HCT116 (cell line): ENCODE measurements at regions not wholly inside any gene's neighbourhood (a gene's known extent, or its start where the extent isn't known, plus 50 kb on each side); places are given as distances from the start of the nearest gene placed in this dataset.
A peak's percentile ranks its signal among the peaks of the same experiment; 100 is the strongest.

Experiments used
- ATAC-seq: fragments of 200-7000 bp; cut with Tn5 transposase; 2 replicates; pipeline ENCODE4 v1.9.1; 2020; ENCODE audit warnings: mild to moderate bottlenecking, moderate library complexity
- BruUV-seq: library from RNA; stranded (reverse); fragments of 400-500 nt; replicated peaks from 2 replicates; lab custom pipeline; 2021; lab: Mats Ljungman, UMichigan
- CTCF ChIA-PET: fragments of 300-600 bp; sonication (Branson Sonifier 250); formaldehyde crosslinking; loops from one replicate; lab custom pipeline; 2021; ENCODE audit warnings: antibody characterized with exemption; lab: Charles Lee
- POLR2A ChIA-PET: fragments of 300-600, 350-600 bp; sonication (Branson Sonifier 250); formaldehyde crosslinking; loops from one replicate; lab custom pipeline; 2021; ENCODE audit warnings: antibody characterized with exemption; lab: Charles Lee
- RAD21 ChIA-PET, 2 experiments: fragments of 300-600 bp; sonication (Branson Sonifier 250); formaldehyde crosslinking; loops; one replicate each; lab custom pipeline; 2023; ENCODE audit warnings: low total read pairs in 2 of 2; ENCODE audit not compliant: uncharacterized antibody in 2 of 2, unreplicated experiment in 2 of 2, low non-redundant PET in 1 of 2; lab: Charles Lee
- DNase-seq: peaks from one replicate; pipeline ENCODE4 v3.0.0-alpha.2; 2010; ENCODE audit warnings: low read depth, low spot score
- H2AFZ ChIP-seq: fragments of 200-600 bp; shearing (Covaris generic), sonication (generic); 2 replicates; pipeline ENCODE4 v1.6.1; 2017; ENCODE audit warnings: low read depth, mixed run types, mixed read lengths, antibody characterized with exemption, low read length; ENCODE audit not compliant: poor library complexity, severe bottlenecking
- H3K27ac ChIP-seq: 2 replicates; pipeline ENCODE4 v1.5.1; 2012; ENCODE audit warnings: low read depth, low read length
- H3K27me3 ChIP-seq: fragments of 200-600 bp; sonication (generic); 2 replicates; pipeline ENCODE4 v1.6.1; 2016; ENCODE audit warnings: mixed run types, low read length, mixed read lengths; ENCODE audit not compliant: insufficient read depth
- H3K36me3 ChIP-seq, 2 experiments: fragments of 200-500 bp in 1 of 2; fragments of 200-600 bp in 1 of 2; sonication (Bioruptor generic) in 1 of 2; sonication (generic) in 1 of 2; 2 replicates each; pipeline versions ENCODE4 v1.5.1 to v1.6.1; 2014 to 2016; ENCODE audit warnings: low read length in 2 of 2, inconsistent platforms in 1 of 2, mixed read lengths in 1 of 2, mixed run types in 1 of 2; ENCODE audit not compliant: insufficient read depth in 2 of 2, control insufficient read depth in 1 of 2
- H3K4me1 ChIP-seq, 2 experiments: fragments of 200-600 bp in 1 of 2; sonication (generic) in 1 of 2; 2 replicates each; pipeline versions ENCODE4 v1.5.1 to v1.6.1; 2012 to 2017; ENCODE audit warnings: low read length in 2 of 2, inconsistent platforms in 1 of 2, mild to moderate bottlenecking in 1 of 2, mixed read lengths in 1 of 2, mixed run types in 1 of 2, moderate library complexity in 1 of 2; ENCODE audit not compliant: insufficient read depth in 2 of 2, control insufficient read depth in 1 of 2
- H3K4me2 ChIP-seq: fragments of 200-600 bp; sonication (generic); 2 replicates; pipeline ENCODE4 v1.6.1; 2017; ENCODE audit warnings: mixed run types, low read length, mixed read lengths
- H3K4me3 ChIP-seq, 2 experiments: fragments of 200-600 bp in 1 of 2; sonication (generic) in 1 of 2; replicated peaks in 1 of 2; 2 replicates each; pipeline ENCODE4 v1.5.1; 2011 to 2016; ENCODE audit warnings: low read length in 2 of 2, control low read depth in 1 of 2, low read depth in 1 of 2, mild to moderate bottlenecking in 1 of 2, mixed read lengths in 1 of 2, mixed run types in 1 of 2
- H3K79me2 ChIP-seq: fragments of 200-600 bp; sonication (generic); 2 replicates; pipeline ENCODE4 v1.6.1; 2017; ENCODE audit warnings: mild to moderate bottlenecking, mixed run types, low read length, moderate library complexity, mixed read lengths; ENCODE audit not compliant: insufficient read depth
- H3K9ac ChIP-seq: fragments of 200-600 bp; sonication (generic); 2 replicates; pipeline ENCODE4 v1.6.1; 2016; ENCODE audit warnings: low read length, mixed read lengths
- H3K9me2 ChIP-seq: fragments of 200-600 bp; sonication (generic), shearing (Covaris generic); 2 replicates; pipeline ENCODE4 v1.6.1; 2017; ENCODE audit warnings: mixed run types, mild to moderate bottlenecking, moderate library complexity; ENCODE audit not compliant: insufficient read depth
- H3K9me3 ChIP-seq, 2 experiments: fragments of 200-500 bp in 1 of 2; fragments of 200-600 bp in 1 of 2; sonication (Bioruptor generic) in 1 of 2; sonication (generic) in 1 of 2; 2 replicates each; pipeline ENCODE4 v1.6.1; 2014 to 2017; ENCODE audit warnings: low read length in 2 of 2, mixed read lengths in 2 of 2, inconsistent platforms in 1 of 2, low read depth in 1 of 2, mild to moderate bottlenecking in 1 of 2, mixed run types in 1 of 2, moderate library complexity in 1 of 2; ENCODE audit not compliant: control insufficient read depth in 1 of 2, insufficient read depth in 1 of 2
- H4K20me1 ChIP-seq: fragments of 200-600 bp; sonication (generic), shearing (Covaris generic); 2 replicates; pipeline ENCODE4 v1.6.1; 2017; ENCODE audit warnings: mixed run types, mild to moderate bottlenecking, moderate library complexity; ENCODE audit not compliant: insufficient read depth
- CBX3 ChIP-seq: IDR thresholded peaks from 2 replicates; pipeline ENCODE4 v1.6.1; 2012; ENCODE audit warnings: low read depth
- CEBPB ChIP-seq: IDR thresholded peaks from 2 replicates; pipeline ENCODE4 v1.6.1; 2012; ENCODE audit warnings: low read depth
- POLR2AphosphoS5 ChIP-seq: IDR thresholded peaks from 2 replicates; pipeline ENCODE4 v1.6.1; 2011; ENCODE audit warnings: mild to moderate bottlenecking, low read depth, low read length, moderate library complexity
- RAD21 ChIP-seq: IDR thresholded peaks from 2 replicates; pipeline ENCODE4 v1.6.1; 2012; ENCODE audit warnings: low read depth, mild to moderate bottlenecking
- SP1 ChIP-seq: IDR thresholded peaks from 2 replicates; pipeline ENCODE4 v1.6.1; 2012; ENCODE audit warnings: low read depth
- intact Hi-C: fragments of 100-400 bp; cut with micrococcal nuclease; formaldehyde crosslinking; loops from 2 replicates; pipeline ENCODE4 v1.10.0; 2022
- TF ChIP-seq, protein P1 (sequence below): IDR thresholded peaks from 2 replicates; pipeline ENCODE4 v1.6.1; 2012; ENCODE audit warnings: low read depth
- TF ChIP-seq, protein P2 (sequence below), 3 experiments: fragments of 200-600 bp in 1 of 3; sonication (generic) in 1 of 3; IDR thresholded peaks in 2 of 3; conservative IDR thresholded peaks in 1 of 3; 2 replicates each; pipeline ENCODE4 v1.5.1; 2012 to 2017; ENCODE audit warnings: low read depth in 2 of 3, low read length in 2 of 3, antibody characterized with exemption in 1 of 3, borderline replicate concordance in 1 of 3, control low read depth in 1 of 3, mild to moderate bottlenecking in 1 of 3, mixed read lengths in 1 of 3, mixed run types in 1 of 3, moderate library complexity in 1 of 3; ENCODE audit not compliant: insufficient read depth in 1 of 3

DNA sequence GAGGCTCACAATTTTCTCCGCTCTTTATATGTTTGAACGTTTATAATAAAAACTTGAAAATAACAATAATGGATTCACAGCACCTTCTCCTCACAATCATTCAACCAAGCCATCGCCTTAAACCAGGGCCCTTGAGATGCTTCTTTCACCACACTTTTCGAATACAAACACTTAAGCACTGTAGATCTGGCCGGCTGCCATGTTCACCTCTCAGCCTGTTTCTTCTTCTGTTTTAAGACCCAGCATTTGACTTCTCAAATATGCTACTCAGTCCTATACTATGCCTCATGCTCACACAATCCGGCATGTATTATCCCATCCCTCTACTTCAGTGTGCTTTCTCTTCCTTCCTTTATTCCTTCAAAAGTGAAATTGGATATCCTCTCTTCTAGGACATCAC is 280.6 kb downstream of the TFEC start:
- no peaks in the 10 kb centered on the region for H3K9me2 ChIP-seq
- no peaks in the 10 kb centered on the region for H3K27me3 ChIP-seq
- no peak for DNase-seq
- no TSS peak for BruUV-seq
- H3K36me3 ChIP-seq, result no peaks in the 10 kb centered on the region
- CTCF ChIA-PET, result interaction anchor here (2.2 kb wide), 1 partner anchor 102 kb away, joined by 7 read pairs; no protein-coding TSS in a partner anchor
- ATAC-seq, result no peak
- no peaks in the 10 kb centered on the region for H3K9me3 ChIP-seq
- no peaks in the 10 kb centered on the region for H3K4me1 ChIP-seq
- H2AFZ ChIP-seq, result peak overlapping the region; percentile 60
- H3K4me3 ChIP-seq, result no peak overlapping the region
- no peak overlapping the region for H3K27ac ChIP-seq
- H3K79me2 ChIP-seq, result no peaks in the 10 kb centered on the region
- intact Hi-C loops, result loop anchor here (5.0 kb wide), 1 partner anchor 883 kb away; no protein-coding TSS in a partner anchor
- RAD21 ChIA-PET, result no interaction called here
- POLR2A ChIA-PET, result no interaction called here
- no peak for TF ChIP-seq POLR2AphosphoS5
- no peak for TF ChIP-seq CBX3
- TF ChIP-seq SP1, result no peak
- TF ChIP-seq, all 23 proteins: peak for 0
- no peaks in the 10 kb centered on the region for H4K20me1 ChIP-seq
- no peak overlapping the region for H3K4me2 ChIP-seq
- no peak overlapping the region for H3K9ac ChIP-seq

DNA sequence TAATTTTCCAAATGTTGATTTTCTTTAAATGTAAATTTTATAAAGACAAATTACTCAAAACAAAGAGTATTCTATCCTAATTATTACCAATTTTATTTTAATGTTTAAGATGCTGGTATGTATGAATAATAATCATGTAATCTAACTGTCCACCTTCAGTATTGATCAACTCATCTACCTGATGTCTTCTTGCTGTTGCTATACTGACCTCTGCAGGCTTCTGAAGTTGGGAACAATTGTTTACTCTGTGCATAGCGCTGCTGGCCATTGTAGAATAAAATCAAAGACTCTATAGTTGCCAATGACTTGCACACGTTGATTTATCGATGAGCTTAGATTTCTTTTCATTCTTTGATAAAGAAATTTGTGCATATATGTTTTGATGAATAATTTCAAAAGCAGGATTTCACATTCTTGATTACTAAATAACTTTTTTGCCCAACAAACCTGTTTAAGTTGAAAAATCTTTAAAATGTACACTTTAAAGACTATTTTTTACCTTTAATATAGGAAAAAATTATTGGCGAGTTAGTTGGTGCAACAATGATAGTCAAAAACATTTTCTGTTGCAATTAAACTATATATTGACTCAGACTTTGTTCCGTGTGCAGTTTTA is 282.3 kb downstream of the TFEC start:
- Histone ChIP-seq H3K27me3 (no peaks in the 10 kb centered on the region), H3K9ac (no peak overlapping the region)

More for the DNA sequence above, 282.3 kb downstream of the TFEC start:
- Histone ChIP-seq H4K20me1 (no peaks in the 10 kb centered on the region), H3K4me3 (no peak overlapping the region), H3K36me3 (no peaks in the 10 kb centered on the region), H3K9me2 (no peaks in the 10 kb centered on the region), H2AFZ (no peak overlapping the region), H3K9me3 (no peaks in the 10 kb centered on the region), H3K4me2 (no peak overlapping the region), H3K79me2 (no peaks in the 10 kb centered on the region), H3K27ac (no peak overlapping the region), H3K4me1 (no peaks in the 10 kb centered on the region)
- RAD21 ChIA-PET, result no interaction called here
- DNase-seq (peak; percentile 36), ATAC-seq (peak; percentile 80)
- CTCF ChIA-PET, result interaction anchor here (1.0 to 2.2 kb wide), 3 partner anchors 10 to 1321 kb away, joined by 3 to 7 read pairs (median 3); no protein-coding TSS in a partner anchor
- intact Hi-C loops, result loop anchor here (5.0 kb wide), 1 partner anchor 881 kb away; no protein-coding TSS in a partner anchor
- BruUV-seq, result no TSS peak
- TF ChIP-seq CEBPB (no peak), RAD21 (peak; percentile 74)
- TF ChIP-seq, protein P1, sequence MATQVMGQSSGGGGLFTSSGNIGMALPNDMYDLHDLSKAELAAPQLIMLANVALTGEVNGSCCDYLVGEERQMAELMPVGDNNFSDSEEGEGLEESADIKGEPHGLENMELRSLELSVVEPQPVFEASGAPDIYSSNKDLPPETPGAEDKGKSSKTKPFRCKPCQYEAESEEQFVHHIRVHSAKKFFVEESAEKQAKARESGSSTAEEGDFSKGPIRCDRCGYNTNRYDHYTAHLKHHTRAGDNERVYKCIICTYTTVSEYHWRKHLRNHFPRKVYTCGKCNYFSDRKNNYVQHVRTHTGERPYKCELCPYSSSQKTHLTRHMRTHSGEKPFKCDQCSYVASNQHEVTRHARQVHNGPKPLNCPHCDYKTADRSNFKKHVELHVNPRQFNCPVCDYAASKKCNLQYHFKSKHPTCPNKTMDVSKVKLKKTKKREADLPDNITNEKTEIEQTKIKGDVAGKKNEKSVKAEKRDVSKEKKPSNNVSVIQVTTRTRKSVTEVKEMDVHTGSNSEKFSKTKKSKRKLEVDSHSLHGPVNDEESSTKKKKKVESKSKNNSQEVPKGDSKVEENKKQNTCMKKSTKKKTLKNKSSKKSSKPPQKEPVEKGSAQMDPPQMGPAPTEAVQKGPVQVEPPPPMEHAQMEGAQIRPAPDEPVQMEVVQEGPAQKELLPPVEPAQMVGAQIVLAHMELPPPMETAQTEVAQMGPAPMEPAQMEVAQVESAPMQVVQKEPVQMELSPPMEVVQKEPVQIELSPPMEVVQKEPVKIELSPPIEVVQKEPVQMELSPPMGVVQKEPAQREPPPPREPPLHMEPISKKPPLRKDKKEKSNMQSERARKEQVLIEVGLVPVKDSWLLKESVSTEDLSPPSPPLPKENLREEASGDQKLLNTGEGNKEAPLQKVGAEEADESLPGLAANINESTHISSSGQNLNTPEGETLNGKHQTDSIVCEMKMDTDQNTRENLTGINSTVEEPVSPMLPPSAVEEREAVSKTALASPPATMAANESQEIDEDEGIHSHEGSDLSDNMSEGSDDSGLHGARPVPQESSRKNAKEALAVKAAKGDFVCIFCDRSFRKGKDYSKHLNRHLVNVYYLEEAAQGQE, result no peak
- TF ChIP-seq, protein P2, sequence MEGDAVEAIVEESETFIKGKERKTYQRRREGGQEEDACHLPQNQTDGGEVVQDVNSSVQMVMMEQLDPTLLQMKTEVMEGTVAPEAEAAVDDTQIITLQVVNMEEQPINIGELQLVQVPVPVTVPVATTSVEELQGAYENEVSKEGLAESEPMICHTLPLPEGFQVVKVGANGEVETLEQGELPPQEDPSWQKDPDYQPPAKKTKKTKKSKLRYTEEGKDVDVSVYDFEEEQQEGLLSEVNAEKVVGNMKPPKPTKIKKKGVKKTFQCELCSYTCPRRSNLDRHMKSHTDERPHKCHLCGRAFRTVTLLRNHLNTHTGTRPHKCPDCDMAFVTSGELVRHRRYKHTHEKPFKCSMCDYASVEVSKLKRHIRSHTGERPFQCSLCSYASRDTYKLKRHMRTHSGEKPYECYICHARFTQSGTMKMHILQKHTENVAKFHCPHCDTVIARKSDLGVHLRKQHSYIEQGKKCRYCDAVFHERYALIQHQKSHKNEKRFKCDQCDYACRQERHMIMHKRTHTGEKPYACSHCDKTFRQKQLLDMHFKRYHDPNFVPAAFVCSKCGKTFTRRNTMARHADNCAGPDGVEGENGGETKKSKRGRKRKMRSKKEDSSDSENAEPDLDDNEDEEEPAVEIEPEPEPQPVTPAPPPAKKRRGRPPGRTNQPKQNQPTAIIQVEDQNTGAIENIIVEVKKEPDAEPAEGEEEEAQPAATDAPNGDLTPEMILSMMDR (IDR thresholded peaks at IDR 0.05 in 2 of 3, conservative IDR thresholded peaks at IDR 0.05 in 1 of 3; ENCODE audit: borderline replicate concordance in 1 of 3, insufficient read depth in 1 of 3, low read depth in 2 of 3, low read length in 2 of 3), result peak; percentile 39 to 67 (median 51); a peak in 5 of 6 replicates
- POLR2A ChIA-PET, result no interaction called here
